ENCODE measurements at regions not wholly inside any gene's neighbourhood (a gene's known extent, or its start where the extent isn't known, plus 50 kb on each side); places are given as distances from the start of the nearest gene placed in this dataset.

- Histone ChIP-seq H2AK9ac (replicated peaks; ENCODE audit: low read depth, low read length, poor library complexity) (no peak overlapping the region), H3K9me1 (ENCODE audit: insufficient read depth, low read length) (no peaks in the 10 kb centered on the region), H2AK5ac (ENCODE audit: low read depth, low read length) (no peak overlapping the region), H3K9ac (ENCODE audit: low read depth, low read length) (no peak overlapping the region), H3K23ac (ENCODE audit: low read depth, low read length) (no peak overlapping the region), H3K18ac (ENCODE audit: low read depth, low read length) (no peak overlapping the region), H3K4ac (ENCODE audit: low read depth, low read length) (no peak overlapping the region), H4K91ac (ENCODE audit: insufficient read depth, low read depth, low read length) (no peak overlapping the region), H3K27ac (ENCODE audit: insufficient read depth, low read length) (no peak overlapping the region), H3K9me3 (ENCODE audit: control insufficient read depth, insufficient read depth, low read length) (peaks cover 4% of the 10 kb centered on the region; the same call in 1 of the 2 replicates), H3K27me3 (ENCODE audit: control insufficient read depth, insufficient read depth, low read length) (no peaks in the 10 kb centered on the region), H2BK15ac (ENCODE audit: low read depth, low read length) (no peak overlapping the region), H4K5ac (ENCODE audit: low read depth, low read length) (no peak overlapping the region), H3K4me2 (ENCODE audit: low read depth, low read length) (no peak overlapping the region), H3K36me3 (ENCODE audit: control insufficient read depth, insufficient read depth, low read length) (no peaks in the 10 kb centered on the region), H4K8ac (ENCODE audit: low read depth in 2 of 2, low read length in 2 of 2) (no peak overlapping the region), H3K14ac (replicated peaks; ENCODE audit: low read depth, low read length) (no peak overlapping the region), H2BK20ac (ENCODE audit: low read depth, low read length) (no peak overlapping the region), H3K4me3 (ENCODE audit: insufficient read depth, low read depth, low read length) (no peak overlapping the region), H2AFZ (replicated peaks; ENCODE audit: low read length, poor library complexity) (no peak overlapping the region), H2BK5ac (ENCODE audit: low read depth, low read length, poor library complexity, severe bottlenecking) (no peak overlapping the region), H2BK120ac (ENCODE audit: low read depth, low read length) (no peak overlapping the region), H3K56ac (ENCODE audit: extremely low read depth, insufficient read depth, low read length) (no peak overlapping the region), H4K20me1 (ENCODE audit: insufficient read depth, low read length) (no peaks in the 10 kb centered on the region), H3K79me1 (ENCODE audit: low read depth in 1 of 2, low read length in 2 of 2) (no peaks in the 10 kb centered on the region), H3K4me1 (ENCODE audit: control insufficient read depth, insufficient read depth, low read length) (no peaks in the 10 kb centered on the region)
- WGBS, 2 experiments (ENCODE audit: extremely low coverage in 2 of 2, insufficient read length in 1 of 2), result no CpG with 5 or more reads among the region's 2 CpGs
- POLR2A ChIA-PET (ENCODE audit: unreplicated experiment), result no interaction called here
- ATAC-seq (ENCODE audit: low read depth) (no peak), DNase-seq (no peak)
- BruUV-seq (replicated peaks), result no TSS peak
- in situ Hi-C loops (cut with MboI; ENCODE audit: low sequenced_read_pairs) (no loop called here), dilution Hi-C loops (cut with HindIII; ENCODE audit: low sequenced_read_pairs, unreplicated experiment) (no loop called here), intact Hi-C loops (cut with micrococcal nuclease) (no loop called here)
- CTCF ChIA-PET, result no interaction called here
- no peak for TF ChIP-seq SMC3 (IDR thresholded peaks at IDR 0.05; ENCODE audit: low read depth, low read length)
- TF ChIP-seq RFX5 (IDR thresholded peaks at IDR 0.05; ENCODE audit: low read depth, low read length), result no peak
- no peak for TF ChIP-seq NFE2L2 (IDR thresholded peaks at IDR 0.05; ENCODE audit: low read depth, low read length)
- TF ChIP-seq RCOR1 (IDR thresholded peaks at IDR 0.05; ENCODE audit: insufficient replicate concordance, low read length), result no peak
- TF ChIP-seq FOS (IDR thresholded peaks at IDR 0.05; ENCODE audit: low read depth, low read length), result no peak
- TF ChIP-seq RAD21 (IDR thresholded peaks at IDR 0.05; ENCODE audit: low read length), result no peak
- no peak for TF ChIP-seq CHD1 (IDR thresholded peaks at IDR 0.05; ENCODE audit: low read depth, low read length)
These were observed 523.9 kb downstream of the TAF11L14 start for GRCh38 chr5:18158166-18158565.

Measured in IMR-90 (cell line).